Mesothelial cell of epicardium (in vitro differentiated cells): ENCODE measurements at regions not wholly inside any gene's neighbourhood (a gene's known extent, or its start where the extent isn't known, plus 50 kb on each side); places are given as distances from the start of the nearest gene placed in this dataset.

Source experiments
- DNase-seq, 2 experiments: peaks; one replicate each; pipeline ENCODE4 v3.0.0; 2021; ENCODE audit warnings: low spot score in 2 of 2; ENCODE audit not compliant: unreplicated experiment in 2 of 2
- H3K27ac Mint-ChIP-seq: 2 replicates; pipeline ENCODE4 v1.8.0; 2021; ENCODE audit warnings: mixed read lengths
- H3K27me3 Mint-ChIP-seq: 2 replicates; pipeline ENCODE4 v1.8.0; 2021; ENCODE audit warnings: low read depth, mixed read lengths
- H3K36me3 Mint-ChIP-seq: 2 replicates; pipeline ENCODE4 v1.8.0; 2021; ENCODE audit warnings: mixed read lengths
- H3K4me1 Mint-ChIP-seq: 2 replicates; pipeline ENCODE4 v1.8.0; 2021; ENCODE audit warnings: mixed read lengths
- H3K4me3 Mint-ChIP-seq: 2 replicates; pipeline ENCODE4 v1.8.0; 2021; ENCODE audit warnings: mild to moderate bottlenecking, moderate library complexity, mixed read lengths
- H3K9me3 Mint-ChIP-seq: 2 replicates; pipeline ENCODE4 v1.8.0; 2021; ENCODE audit warnings: mixed read lengths
- TF ChIP-seq, protein P1 (sequence below): fragments of 200-600 bp; sonication (generic); IDR thresholded peaks from one replicate; pipeline ENCODE4 v1.5.0; 2021; ENCODE audit warnings: antibody characterized with exemption; ENCODE audit not compliant: unreplicated experiment

DNA sequence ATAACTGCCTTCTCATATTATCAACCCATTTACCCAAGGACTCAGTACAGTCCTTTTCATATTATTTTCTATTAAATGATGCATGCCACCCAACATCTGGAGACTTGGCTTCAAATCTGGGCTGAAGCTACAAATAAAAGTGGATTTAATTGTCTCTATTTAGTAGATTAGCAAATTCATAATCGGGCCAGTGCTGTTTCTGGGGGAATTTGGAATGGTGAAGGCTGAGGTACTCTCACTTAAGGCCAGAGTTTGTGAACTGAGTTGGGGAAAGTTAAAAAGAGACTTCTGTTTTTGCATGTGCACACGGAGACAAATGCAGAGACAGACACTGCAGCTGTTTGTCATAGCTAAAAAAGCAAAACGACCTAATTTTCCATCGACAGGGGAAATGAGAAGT is 100.9 kb downstream of the PFDN4 start:
- TF ChIP-seq, protein P1, sequence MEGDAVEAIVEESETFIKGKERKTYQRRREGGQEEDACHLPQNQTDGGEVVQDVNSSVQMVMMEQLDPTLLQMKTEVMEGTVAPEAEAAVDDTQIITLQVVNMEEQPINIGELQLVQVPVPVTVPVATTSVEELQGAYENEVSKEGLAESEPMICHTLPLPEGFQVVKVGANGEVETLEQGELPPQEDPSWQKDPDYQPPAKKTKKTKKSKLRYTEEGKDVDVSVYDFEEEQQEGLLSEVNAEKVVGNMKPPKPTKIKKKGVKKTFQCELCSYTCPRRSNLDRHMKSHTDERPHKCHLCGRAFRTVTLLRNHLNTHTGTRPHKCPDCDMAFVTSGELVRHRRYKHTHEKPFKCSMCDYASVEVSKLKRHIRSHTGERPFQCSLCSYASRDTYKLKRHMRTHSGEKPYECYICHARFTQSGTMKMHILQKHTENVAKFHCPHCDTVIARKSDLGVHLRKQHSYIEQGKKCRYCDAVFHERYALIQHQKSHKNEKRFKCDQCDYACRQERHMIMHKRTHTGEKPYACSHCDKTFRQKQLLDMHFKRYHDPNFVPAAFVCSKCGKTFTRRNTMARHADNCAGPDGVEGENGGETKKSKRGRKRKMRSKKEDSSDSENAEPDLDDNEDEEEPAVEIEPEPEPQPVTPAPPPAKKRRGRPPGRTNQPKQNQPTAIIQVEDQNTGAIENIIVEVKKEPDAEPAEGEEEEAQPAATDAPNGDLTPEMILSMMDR = no peak
- peaks cover under 1% of the 10 kb centered on the region for H3K27me3 Mint-ChIP-seq
- H3K9me3 Mint-ChIP-seq = no peaks in the 10 kb centered on the region
- no peak overlapping the region for H3K4me3 Mint-ChIP-seq
- no peaks in the 10 kb centered on the region for H3K36me3 Mint-ChIP-seq
- H3K4me1 Mint-ChIP-seq = no peaks in the 10 kb centered on the region
- no peak for DNase-seq
- no peak overlapping the region for H3K27ac Mint-ChIP-seq

DNA sequence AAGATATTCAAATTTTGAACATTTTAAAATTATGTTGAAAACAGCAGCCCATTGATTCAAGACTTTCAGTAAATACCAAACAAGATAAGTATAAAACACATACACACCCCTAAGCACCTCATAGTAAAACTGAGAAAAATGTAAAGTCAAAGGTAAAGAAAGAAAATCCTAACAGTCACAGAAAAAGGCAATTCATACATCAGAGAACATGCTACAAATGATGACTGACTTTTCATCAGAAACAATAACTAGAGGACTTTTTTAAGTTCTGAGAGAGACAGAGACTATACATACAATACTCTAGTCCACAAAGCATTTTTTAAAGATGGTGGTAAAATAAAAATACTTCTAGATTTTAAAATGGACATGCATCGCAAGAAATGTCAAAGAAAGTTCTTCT is 111.0 kb downstream of the PFDN4 start:
- no peak overlapping the region for H3K4me3 Mint-ChIP-seq
- no peak overlapping the region for H3K27ac Mint-ChIP-seq
- no peaks in the 10 kb centered on the region for H3K4me1 Mint-ChIP-seq
- peaks cover 4% of the 10 kb centered on the region for H3K27me3 Mint-ChIP-seq
- H3K36me3 Mint-ChIP-seq = no peaks in the 10 kb centered on the region
- no peak for DNase-seq
- H3K9me3 Mint-ChIP-seq = no peaks in the 10 kb centered on the region
- TF ChIP-seq, protein P1 = no peak

DNA sequence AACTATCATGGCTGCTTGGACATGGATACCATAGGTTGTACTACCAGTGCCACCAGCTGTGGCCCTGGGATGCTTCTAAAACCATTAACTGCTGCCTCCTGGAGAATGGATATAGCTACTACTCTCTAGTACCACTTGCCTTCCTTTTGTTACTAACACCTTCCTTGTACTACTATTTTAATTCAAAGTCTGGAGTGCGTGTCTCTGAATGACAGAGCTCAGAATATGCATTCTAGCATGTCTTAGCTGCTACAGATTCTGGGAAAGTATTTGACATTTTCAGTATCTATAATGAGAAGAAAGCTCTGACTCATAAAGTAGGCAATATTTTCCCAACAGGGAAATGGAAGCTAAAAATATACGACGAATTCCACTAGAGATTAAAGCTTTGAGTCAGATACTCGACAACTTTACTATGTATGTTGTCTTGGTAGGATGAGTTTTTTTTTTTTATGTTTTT is 112.3 kb downstream of the PFDN4 start:
- no peaks in the 10 kb centered on the region for H3K27me3 Mint-ChIP-seq
- no peaks in the 10 kb centered on the region for H3K9me3 Mint-ChIP-seq
- TF ChIP-seq, protein P1 = no peak
- H3K4me3 Mint-ChIP-seq = no peak overlapping the region
- DNase-seq = no peak
- no peaks in the 10 kb centered on the region for H3K4me1 Mint-ChIP-seq
- H3K27ac Mint-ChIP-seq = no peak overlapping the region
- H3K36me3 Mint-ChIP-seq = no peaks in the 10 kb centered on the region

DNA sequence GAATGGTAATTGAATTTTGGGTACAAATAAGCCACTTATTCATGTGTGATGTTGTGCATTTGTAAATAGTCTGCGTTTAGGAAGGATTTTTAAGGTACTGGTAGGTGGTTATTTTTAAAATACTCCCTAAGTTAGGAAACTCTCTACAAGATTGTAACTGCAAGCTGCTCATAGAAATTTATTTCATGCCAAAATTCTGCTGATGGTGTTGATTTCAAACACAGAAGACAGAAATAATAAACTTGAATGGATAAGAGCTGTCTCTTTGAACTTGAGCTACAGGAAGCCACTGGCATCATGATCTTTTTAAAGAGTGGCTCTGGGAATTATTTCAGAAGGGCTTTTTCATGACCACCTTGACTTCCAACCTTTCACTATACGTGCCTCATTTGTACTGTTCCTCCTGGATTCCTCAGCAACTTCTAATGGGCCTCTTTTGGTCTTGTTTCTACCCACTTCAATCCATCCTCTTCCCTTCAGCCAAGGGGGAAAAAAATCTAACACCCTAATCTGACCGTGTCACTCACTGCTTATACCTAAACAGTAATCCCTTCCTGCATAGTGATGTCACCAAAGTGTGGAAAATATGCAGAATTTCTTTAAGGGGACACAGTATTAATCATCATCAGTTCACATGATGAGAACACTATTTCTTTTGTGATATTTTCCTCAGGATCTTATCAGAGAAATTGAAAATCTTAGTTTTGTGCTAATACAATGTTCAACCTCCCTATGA is 113.6 kb downstream of the PFDN4 start:
- H3K27ac Mint-ChIP-seq = no peak overlapping the region
- H3K4me1 Mint-ChIP-seq = no peaks in the 10 kb centered on the region
- DNase-seq = no peak
- H3K4me3 Mint-ChIP-seq = no peak overlapping the region
- TF ChIP-seq, protein P1 = no peak
- H3K9me3 Mint-ChIP-seq = no peaks in the 10 kb centered on the region
- H3K27me3 Mint-ChIP-seq = no peaks in the 10 kb centered on the region
- H3K36me3 Mint-ChIP-seq = no peaks in the 10 kb centered on the region

DNA sequence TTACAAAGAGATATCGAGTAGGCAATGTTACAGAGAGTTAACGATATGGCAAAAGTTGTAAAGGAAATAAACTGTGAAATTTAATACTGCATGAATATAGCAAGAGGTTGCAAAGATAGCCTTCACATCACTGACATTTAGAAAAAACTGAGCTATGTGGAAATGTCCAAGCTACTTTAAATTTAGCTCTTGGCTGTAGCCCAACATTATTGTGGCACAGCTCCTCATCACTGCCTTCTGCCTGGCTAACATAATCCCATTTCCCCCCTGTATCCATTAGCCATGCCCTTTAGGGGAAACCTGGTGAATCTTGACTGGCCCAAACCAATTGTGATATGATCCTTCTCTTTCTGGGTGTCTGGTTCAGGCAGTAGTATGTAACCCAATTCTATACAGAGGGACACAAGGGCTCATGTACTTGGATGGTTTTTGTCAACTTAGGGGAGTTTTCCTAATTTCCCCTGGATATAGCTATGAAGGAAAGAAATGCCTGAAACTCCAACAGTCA is 115.4 kb downstream of the PFDN4 start:
- Mint-ChIP-seq H3K4me1 (no peaks in the 10 kb centered on the region), H3K4me3 (no peak overlapping the region), H3K27me3 (no peaks in the 10 kb centered on the region), H3K36me3 (no peaks in the 10 kb centered on the region), H3K27ac (no peak overlapping the region), H3K9me3 (no peaks in the 10 kb centered on the region)
- TF ChIP-seq, protein P1 = no peak
- no peak for DNase-seq
